ENCODE measurements at regions not wholly inside any gene's neighbourhood (a gene's known extent, or its start where the extent isn't known, plus 50 kb on each side); places are given as distances from the start of the nearest gene placed in this dataset.

- H3K9me3 ChIP-seq (ENCODE audit: control insufficient read depth, low read length, poor library complexity, severe bottlenecking), result no peaks in the 10 kb centered on the region
- Mint-ChIP-seq H3K4me3 (no peak overlapping the region), H3K4me1 (no peaks in the 10 kb centered on the region), H3K27ac (no peak overlapping the region), H3K27me3 (peaks cover 62% of the 10 kb centered on the region), H3K36me3 (ENCODE audit: low read depth) (peaks cover 2% of the 10 kb centered on the region)
- ATAC-seq (no peak), DNase-seq (no peak)
These were observed 99.8 kb upstream of the ALX4 start for GRCh38 chr11:44409558-44410236.

- Mint-ChIP-seq H3K36me3 (ENCODE audit: low read depth) (peaks cover 2% of the 10 kb centered on the region), H3K4me3 (no peak overlapping the region), H3K27me3 (peaks cover 45% of the 10 kb centered on the region), H3K4me1 (no peaks in the 10 kb centered on the region), H3K27ac (no peak overlapping the region)
- ATAC-seq (no peak), DNase-seq (no peak)
- H3K9me3 ChIP-seq (ENCODE audit: control insufficient read depth, low read length, poor library complexity, severe bottlenecking), result no peaks in the 10 kb centered on the region
These were observed 106.8 kb upstream of the ALX4 start for GRCh38 chr11:44416776-44417175.

DNA sequence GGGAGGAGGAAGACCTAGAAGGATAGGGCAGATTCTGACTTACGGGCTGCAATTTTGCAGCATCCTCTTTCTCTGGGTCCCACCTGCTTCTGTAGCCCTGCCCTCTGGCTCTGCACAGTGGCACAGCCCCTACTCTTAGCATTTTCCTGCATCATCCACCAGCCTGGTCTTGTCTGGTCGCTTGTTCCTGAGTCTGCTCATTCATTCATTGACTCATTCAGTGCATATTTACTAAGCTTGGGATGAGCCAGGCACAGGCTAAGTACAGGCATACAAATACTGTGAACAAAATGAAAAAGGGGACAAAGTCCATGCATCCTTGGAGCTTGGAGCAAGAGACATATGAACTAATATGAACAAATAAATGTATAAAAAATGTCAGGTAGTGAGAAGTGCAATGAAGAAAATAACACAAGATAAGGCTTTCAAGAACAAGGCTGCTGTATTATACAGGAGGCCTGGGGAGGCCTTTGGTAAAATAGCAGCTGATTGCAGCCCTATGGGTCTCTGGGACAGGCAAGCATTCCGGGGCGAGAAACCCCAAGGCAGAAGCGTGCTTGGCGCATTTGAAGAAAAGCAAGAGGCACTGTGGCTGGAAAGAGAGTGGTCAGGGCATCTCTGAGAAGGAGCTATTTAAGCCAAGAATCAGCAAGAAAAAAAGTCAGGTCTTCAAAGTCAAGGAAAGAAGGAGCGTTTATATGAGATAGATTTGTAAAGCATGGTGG lies 108.0 kb upstream of the ALX4 start:
- no peak for DNase-seq
- Mint-ChIP-seq H3K4me1 (no peaks in the 10 kb centered on the region), H3K27me3 (peaks cover 46% of the 10 kb centered on the region), H3K4me3 (no peak overlapping the region), H3K36me3 (ENCODE audit: low read depth) (peaks cover 2% of the 10 kb centered on the region), H3K27ac (no peak overlapping the region)
- ATAC-seq, result no peak
- H3K9me3 ChIP-seq (ENCODE audit: control insufficient read depth, low read length, poor library complexity, severe bottlenecking), result no peaks in the 10 kb centered on the region

- Mint-ChIP-seq H3K27me3 (peaks cover 52% of the 10 kb centered on the region), H3K27ac (no peak overlapping the region), H3K36me3 (ENCODE audit: low read depth) (peaks cover 2% of the 10 kb centered on the region), H3K4me3 (no peak overlapping the region), H3K4me1 (no peaks in the 10 kb centered on the region)
- DNase-seq, result no peak
- no peaks in the 10 kb centered on the region for H3K9me3 ChIP-seq (ENCODE audit: control insufficient read depth, low read length, poor library complexity, severe bottlenecking)
- no peak for ATAC-seq
These were observed 108.5 kb upstream of the ALX4 start for GRCh38 chr11:44418456-44418830.

DNA sequence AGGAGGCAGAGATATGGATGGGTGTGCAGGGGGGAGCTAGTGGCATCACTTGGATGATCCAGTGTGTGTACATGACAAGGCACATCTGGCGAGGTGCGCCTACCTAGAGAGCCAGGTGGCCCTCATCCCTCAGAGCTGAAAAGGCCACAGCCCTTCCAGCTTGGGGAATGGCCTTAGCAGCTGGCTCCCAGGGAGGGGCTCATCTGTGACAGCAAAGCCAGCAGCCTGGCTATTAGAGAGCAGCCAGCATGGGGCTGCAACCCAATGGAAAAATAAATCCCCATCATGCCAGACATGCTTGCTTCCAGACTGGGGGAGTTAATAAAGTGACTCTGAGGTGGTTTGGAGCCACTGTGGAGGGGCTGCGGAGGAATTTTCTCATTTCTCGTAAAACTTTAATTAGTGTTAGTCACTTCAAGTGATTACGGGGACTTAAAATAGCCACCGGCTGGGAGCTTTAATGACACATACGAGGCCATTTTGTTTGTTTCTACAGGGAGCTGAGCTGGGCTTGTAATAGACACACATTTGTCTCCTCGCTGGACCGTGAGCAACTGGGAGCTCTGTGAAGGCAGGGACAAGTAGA lies 111.2 kb upstream of the ALX4 start:
- peaks cover 2% of the 10 kb centered on the region for H3K36me3 Mint-ChIP-seq (ENCODE audit: low read depth)
- ATAC-seq, result no peak
- DNase-seq, result no peak
- peaks cover 64% of the 10 kb centered on the region for H3K27me3 Mint-ChIP-seq
- H3K9me3 ChIP-seq (ENCODE audit: control insufficient read depth, low read length, poor library complexity, severe bottlenecking), result no peaks in the 10 kb centered on the region
- H3K4me3 Mint-ChIP-seq, result peak overlapping the region; percentile 13
- no peaks in the 10 kb centered on the region for H3K4me1 Mint-ChIP-seq
- H3K27ac Mint-ChIP-seq, result no peak overlapping the region

DNA sequence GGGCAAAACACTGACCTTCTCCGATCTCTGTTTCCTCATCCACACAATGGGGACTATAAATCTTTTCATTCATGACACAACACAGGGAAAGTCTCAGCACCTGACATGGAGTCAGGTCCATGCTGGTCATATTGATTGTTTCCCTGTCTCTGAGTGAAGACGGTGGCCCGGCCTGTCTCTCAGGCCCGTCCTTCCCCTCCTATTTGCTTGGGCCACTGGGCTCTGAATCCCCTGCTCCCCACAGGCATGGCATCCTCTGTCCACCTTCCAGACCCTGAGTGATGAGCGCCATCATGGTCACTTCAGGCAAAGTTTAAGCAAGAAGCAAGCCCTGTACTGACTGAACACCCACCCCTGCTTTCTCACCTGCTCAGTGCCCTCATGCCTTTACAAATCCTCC lies 113.3 kb upstream of the ALX4 start:
- DNase-seq (no peak), ATAC-seq (no peak)
- H3K27ac Mint-ChIP-seq, result no peak overlapping the region
- no peaks in the 10 kb centered on the region for H3K36me3 Mint-ChIP-seq (ENCODE audit: low read depth)
- peaks cover 76% of the 10 kb centered on the region for H3K27me3 Mint-ChIP-seq
- H3K4me3 Mint-ChIP-seq, result no peak overlapping the region
- H3K4me1 Mint-ChIP-seq, result no peaks in the 10 kb centered on the region
- no peaks in the 10 kb centered on the region for H3K9me3 ChIP-seq (ENCODE audit: control insufficient read depth, low read length, poor library complexity, severe bottlenecking)

DNA sequence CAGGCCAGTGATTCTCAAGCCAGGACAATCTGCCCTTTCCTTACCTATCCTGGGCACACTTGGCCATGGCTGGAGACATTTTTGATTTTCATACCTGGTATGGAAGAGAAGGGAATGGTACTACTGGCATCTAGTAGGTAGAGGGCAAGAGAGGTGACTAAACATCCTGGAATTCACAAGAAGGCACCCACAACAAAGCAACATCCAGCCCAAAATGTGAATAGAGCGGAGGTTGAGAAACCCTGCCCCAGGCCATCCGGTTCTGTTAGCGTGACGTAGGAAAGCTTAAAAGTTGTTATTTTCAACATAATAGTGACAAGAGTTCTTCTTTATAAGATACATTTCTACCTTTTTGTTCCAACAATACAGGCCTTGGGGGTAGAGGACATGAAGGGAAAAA lies 114.9 kb upstream of the ALX4 start:
- no peak for ATAC-seq
- Mint-ChIP-seq H3K4me3 (no peak overlapping the region), H3K27ac (no peak overlapping the region), H3K27me3 (peaks cover 76% of the 10 kb centered on the region), H3K36me3 (ENCODE audit: low read depth) (no peaks in the 10 kb centered on the region), H3K4me1 (no peaks in the 10 kb centered on the region)
- DNase-seq, result no peak
- H3K9me3 ChIP-seq (ENCODE audit: control insufficient read depth, low read length, poor library complexity, severe bottlenecking), result no peaks in the 10 kb centered on the region

DNA sequence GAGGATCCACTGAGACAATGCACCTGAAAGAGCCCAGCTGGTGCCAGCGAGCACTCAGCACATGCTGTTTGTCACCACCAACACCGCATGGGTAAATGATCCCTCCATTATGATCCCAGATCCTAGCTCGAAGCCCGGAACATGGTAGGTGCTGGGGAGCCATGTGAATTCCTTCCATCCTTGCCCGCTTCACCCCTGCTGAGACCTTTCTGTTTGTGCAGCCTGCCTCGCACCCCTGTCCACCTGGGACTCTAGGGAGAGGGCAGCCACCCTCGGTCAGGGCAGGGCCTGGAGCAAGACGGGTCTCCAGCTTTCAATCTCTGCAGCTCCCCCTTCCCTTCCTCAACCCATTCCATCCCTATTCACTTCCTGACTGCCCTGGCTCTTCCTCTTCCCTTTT lies 116.2 kb upstream of the ALX4 start:
- H3K36me3 Mint-ChIP-seq (ENCODE audit: low read depth), result no peaks in the 10 kb centered on the region
- DNase-seq (no peak), ATAC-seq (no peak)
- H3K27ac Mint-ChIP-seq, result no peak overlapping the region
- peaks cover 67% of the 10 kb centered on the region for H3K27me3 Mint-ChIP-seq
- no peaks in the 10 kb centered on the region for H3K9me3 ChIP-seq (ENCODE audit: control insufficient read depth, low read length, poor library complexity, severe bottlenecking)
- no peak overlapping the region for H3K4me3 Mint-ChIP-seq
- H3K4me1 Mint-ChIP-seq, result no peaks in the 10 kb centered on the region

GRCh38 chr11:44426958-44427357 lies 117.0 kb upstream of the ALX4 start:
- H3K9me3 ChIP-seq (ENCODE audit: control insufficient read depth, low read length, poor library complexity, severe bottlenecking), result no peaks in the 10 kb centered on the region
- Mint-ChIP-seq H3K4me1 (no peaks in the 10 kb centered on the region), H3K36me3 (ENCODE audit: low read depth) (no peaks in the 10 kb centered on the region), H3K27ac (no peak overlapping the region), H3K4me3 (no peak overlapping the region), H3K27me3 (peaks cover 67% of the 10 kb centered on the region)
- DNase-seq (no peak), ATAC-seq (no peak)

DNA sequence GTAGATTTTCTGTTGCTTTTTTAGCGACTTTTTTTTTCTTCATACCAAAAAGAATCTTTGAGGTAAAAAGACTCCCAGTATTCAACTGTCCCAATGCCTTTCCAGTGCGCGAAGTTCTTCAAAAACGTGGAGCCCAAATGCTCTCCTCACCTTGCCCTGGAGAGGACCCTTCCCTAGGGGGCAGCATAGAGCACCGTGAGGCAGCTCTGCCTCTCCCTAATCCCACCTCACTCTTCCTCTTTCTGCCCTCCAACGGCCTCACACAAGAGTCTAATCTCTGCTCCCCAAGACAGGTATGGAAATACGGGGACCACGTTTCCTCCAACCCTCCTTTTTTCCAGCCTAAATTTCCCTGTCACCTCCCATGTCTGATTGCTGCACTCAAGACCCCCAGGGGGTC lies 117.5 kb upstream of the ALX4 start:
- no peak for DNase-seq
- no peaks in the 10 kb centered on the region for H3K4me1 Mint-ChIP-seq
- H3K36me3 Mint-ChIP-seq (ENCODE audit: low read depth), result no peaks in the 10 kb centered on the region
- H3K27me3 Mint-ChIP-seq, result peaks cover 64% of the 10 kb centered on the region
- ATAC-seq, result no peak
- no peaks in the 10 kb centered on the region for H3K9me3 ChIP-seq (ENCODE audit: control insufficient read depth, low read length, poor library complexity, severe bottlenecking)
- H3K27ac Mint-ChIP-seq, result no peak overlapping the region
- H3K4me3 Mint-ChIP-seq, result no peak overlapping the region

DNA sequence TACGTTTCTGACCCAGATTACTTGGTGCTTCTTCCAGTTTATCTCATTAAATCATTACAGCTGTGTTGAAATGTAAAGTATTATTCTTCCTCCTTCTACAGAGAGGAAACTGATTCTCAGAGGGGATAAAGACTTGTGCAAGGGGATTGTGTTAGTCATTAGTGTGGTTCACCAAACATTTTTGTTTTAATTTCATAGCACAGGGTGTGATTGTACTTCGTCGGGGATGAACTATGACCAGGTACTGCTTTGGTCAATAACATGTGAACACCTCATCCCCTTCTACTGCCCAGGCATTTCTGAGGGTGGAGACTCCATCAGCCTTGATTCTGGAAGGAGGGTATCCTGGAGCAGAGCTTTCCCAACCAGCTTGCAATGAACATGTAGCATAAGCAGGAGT lies 120.2 kb upstream of the ALX4 start:
- Mint-ChIP-seq H3K36me3 (ENCODE audit: low read depth) (no peaks in the 10 kb centered on the region), H3K27ac (no peak overlapping the region), H3K4me3 (no peak overlapping the region), H3K27me3 (peaks cover 56% of the 10 kb centered on the region), H3K4me1 (no peaks in the 10 kb centered on the region)
- no peaks in the 10 kb centered on the region for H3K9me3 ChIP-seq (ENCODE audit: control insufficient read depth, low read length, poor library complexity, severe bottlenecking)
- DNase-seq (no peak), ATAC-seq (no peak)

GRCh38 chr11:44434191-44434590 lies 124.3 kb upstream of the ALX4 start:
- H3K9me3 ChIP-seq (ENCODE audit: control insufficient read depth, low read length, poor library complexity, severe bottlenecking), result no peaks in the 10 kb centered on the region
- DNase-seq (no peak), ATAC-seq (no peak)
- Mint-ChIP-seq H3K27me3 (peaks cover 54% of the 10 kb centered on the region), H3K4me1 (no peaks in the 10 kb centered on the region), H3K36me3 (ENCODE audit: low read depth) (no peaks in the 10 kb centered on the region), H3K4me3 (no peak overlapping the region), H3K27ac (no peak overlapping the region)

- Mint-ChIP-seq H3K36me3 (ENCODE audit: low read depth) (no peaks in the 10 kb centered on the region), H3K27me3 (peaks cover 42% of the 10 kb centered on the region), H3K4me1 (no peaks in the 10 kb centered on the region), H3K27ac (no peak overlapping the region), H3K4me3 (no peak overlapping the region)
- no peak for ATAC-seq
- DNase-seq, result no peak
- no peaks in the 10 kb centered on the region for H3K9me3 ChIP-seq (ENCODE audit: control insufficient read depth, low read length, poor library complexity, severe bottlenecking)
These were observed 127.2 kb upstream of the ALX4 start for GRCh38 chr11:44437122-44437521.
